H9 (cell line): ENCODE measurements at regions not wholly inside any gene's neighbourhood (a gene's known extent, or its start where the extent isn't known, plus 50 kb on each side); places are given as distances from the start of the nearest gene placed in this dataset.
"Not testable (repeated sequence)": the region's sequence is repeated elsewhere in the genome, so short reads cannot be mapped to it uniquely, and the experiment has no call there.

Source experiments
- DNase-seq: peaks from one replicate; pipeline ENCODE4 v3.0.0-alpha.2; 2017
- H2AFZ ChIP-seq: one replicate; pipeline ENCODE4 v1.6.1; 2013; ENCODE audit warnings: mild to moderate bottlenecking, low read length, control low read depth, moderate library complexity
- H2AK5ac ChIP-seq: 2 replicates; pipeline ENCODE4 v1.6.1; 2013; ENCODE audit warnings: low read length, control low read depth, mixed read lengths; ENCODE audit not compliant: insufficient read length
- H2BK120ac ChIP-seq: one replicate; pipeline ENCODE4 v1.6.1; 2013; ENCODE audit warnings: low read depth, mild to moderate bottlenecking, low read length, control low read depth, inconsistent platforms; ENCODE audit not compliant: poor library complexity, severe bottlenecking
- H2BK12ac ChIP-seq: 2 replicates; pipeline ENCODE4 v1.6.1; 2013; ENCODE audit warnings: low read length, control low read depth, mixed read lengths, low read depth; ENCODE audit not compliant: insufficient read length
- H2BK15ac ChIP-seq: 2 replicates; pipeline ENCODE4 v1.6.1; 2013; ENCODE audit warnings: low read depth, low read length, control low read depth
- H2BK20ac ChIP-seq: one replicate; pipeline ENCODE4 v1.6.1; 2013; ENCODE audit warnings: low read depth, mild to moderate bottlenecking, low read length, control low read depth, inconsistent platforms; ENCODE audit not compliant: poor library complexity, severe bottlenecking
- H2BK5ac ChIP-seq: 2 replicates; pipeline ENCODE4 v1.6.1; 2013; ENCODE audit warnings: low read length, control low read depth, mixed read lengths; ENCODE audit not compliant: insufficient read length
- H3K14ac ChIP-seq: 2 replicates; pipeline ENCODE4 v1.6.1; 2013; ENCODE audit warnings: low read length, control low read depth; ENCODE audit not compliant: insufficient read depth
- H3K18ac ChIP-seq: 2 replicates; pipeline ENCODE4 v1.6.1; 2013; ENCODE audit warnings: low read depth, mild to moderate bottlenecking, mixed read lengths, low read length, control low read depth; ENCODE audit not compliant: insufficient read length
- H3K23ac ChIP-seq: 2 replicates; pipeline ENCODE4 v1.6.1; 2013; ENCODE audit warnings: low read length, control low read depth, mixed read lengths, low read depth; ENCODE audit not compliant: insufficient read length
- H3K23me2 ChIP-seq: 2 replicates; pipeline ENCODE4 v1.6.1; 2013; ENCODE audit warnings: low read depth, mild to moderate bottlenecking, mixed read lengths, low read length, control low read depth; ENCODE audit not compliant: insufficient read length, poor library complexity, severe bottlenecking
- H3K27ac ChIP-seq: 2 replicates; pipeline ENCODE4 v1.5.1; 2013; ENCODE audit warnings: low read length, control low read depth, mixed read lengths, low read depth; ENCODE audit not compliant: insufficient read length
- H3K27me3 ChIP-seq: 2 replicates; pipeline ENCODE4 v1.6.1; 2013; ENCODE audit warnings: low read length, control low read depth, inconsistent platforms; ENCODE audit not compliant: insufficient read depth
- H3K4ac ChIP-seq: 2 replicates; pipeline ENCODE4 v1.6.1; 2013; ENCODE audit warnings: low read depth, mild to moderate bottlenecking, control low read depth, inconsistent platforms, low read length, moderate library complexity
- H3K4me1 ChIP-seq: 2 replicates; pipeline ENCODE4 v1.6.1; 2013; ENCODE audit warnings: low read length, control low read depth, inconsistent platforms; ENCODE audit not compliant: insufficient read depth
- H3K4me2 ChIP-seq: 2 replicates; pipeline ENCODE4 v1.6.1; 2013; ENCODE audit warnings: low read length, control low read depth, mixed read lengths; ENCODE audit not compliant: insufficient read length, insufficient read depth
- H3K56ac ChIP-seq: 2 replicates; pipeline ENCODE4 v1.6.1; 2013; ENCODE audit warnings: low read depth, mild to moderate bottlenecking, mixed read lengths, low read length, control low read depth; ENCODE audit not compliant: insufficient read length
- H3K79me1 ChIP-seq: 2 replicates; pipeline ENCODE4 v1.6.1; 2013; ENCODE audit warnings: low read depth, mild to moderate bottlenecking, moderate library complexity, low read length, control low read depth, inconsistent platforms; ENCODE audit not compliant: insufficient read depth, poor library complexity, severe bottlenecking
- H3K79me2 ChIP-seq: 2 replicates; pipeline ENCODE4 v1.6.1; 2013; ENCODE audit warnings: low read length, control low read depth, inconsistent platforms; ENCODE audit not compliant: insufficient read depth
- H3K9ac ChIP-seq: 2 replicates; pipeline ENCODE4 v1.6.1; 2013; ENCODE audit warnings: low read length, control low read depth, mixed read lengths; ENCODE audit not compliant: insufficient read length; ENCODE audit errors: extremely low read depth
- H3K9me3 ChIP-seq: one replicate; pipeline ENCODE4 v1.6.1; 2013; ENCODE audit warnings: low read depth, low read length, inconsistent platforms; ENCODE audit not compliant: control insufficient read depth
- H3T11ph ChIP-seq: one replicate; pipeline ENCODE4 v1.6.1; 2013; ENCODE audit warnings: mild to moderate bottlenecking, low read length, control low read depth, inconsistent platforms
- H4K20me1 ChIP-seq: one replicate; pipeline ENCODE4 v1.6.1; 2013; ENCODE audit not compliant: control insufficient read depth, insufficient read length, insufficient read depth
- H4K5ac ChIP-seq: 2 replicates; pipeline ENCODE4 v1.6.1; 2013; ENCODE audit warnings: low read depth, mild to moderate bottlenecking, mixed read lengths, low read length, control low read depth; ENCODE audit not compliant: insufficient read length
- H4K8ac ChIP-seq: replicated peaks from 2 replicates; pipeline ENCODE4 v1.6.1; 2013; ENCODE audit warnings: low read length, control low read depth, mixed read lengths, low read depth; ENCODE audit not compliant: insufficient read length
- H4K91ac ChIP-seq: 2 replicates; pipeline ENCODE4 v1.6.1; 2013; ENCODE audit warnings: low read depth, mild to moderate bottlenecking, moderate library complexity, mixed read lengths, low read length, control low read depth; ENCODE audit not compliant: insufficient read length
- H3K27ac Mint-ChIP-seq, 3 experiments: 2 replicates in 2 of 3; 3 replicates in 1 of 3; pipeline ENCODE4 v1.8.0; 2020 to 2021; ENCODE audit warnings: mixed read lengths in 3 of 3, mild to moderate bottlenecking in 1 of 3, moderate library complexity in 1 of 3
- H3K27me3 Mint-ChIP-seq: 2 replicates; pipeline ENCODE4 v1.8.0; 2021; ENCODE audit warnings: low read depth, mild to moderate bottlenecking, moderate library complexity, mixed read lengths
- H3K36me3 Mint-ChIP-seq, 3 experiments: 2 replicates in 2 of 3; 3 replicates in 1 of 3; pipeline ENCODE4 v1.8.0; 2020 to 2021; ENCODE audit warnings: low read depth in 3 of 3, mixed read lengths in 3 of 3; ENCODE audit not compliant: insufficient read depth in 1 of 3
- H3K4me1 Mint-ChIP-seq, 2 experiments: 2 replicates each; pipeline ENCODE4 v1.8.0; 2020; ENCODE audit warnings: mixed read lengths in 2 of 2
- H3K4me3 Mint-ChIP-seq, 2 experiments: 2 replicates in 1 of 2; 3 replicates in 1 of 2; pipeline ENCODE4 v1.8.0; 2020 to 2021; ENCODE audit warnings: mild to moderate bottlenecking in 2 of 2, mixed read lengths in 2 of 2, moderate library complexity in 1 of 2
- H3K9me3 Mint-ChIP-seq, 2 experiments: 2 replicates in 1 of 2; 3 replicates in 1 of 2; pipeline ENCODE4 v1.8.0; 2020; ENCODE audit warnings: mild to moderate bottlenecking in 2 of 2, mixed read lengths in 2 of 2, moderate library complexity in 1 of 2
- WGBS: extraction: QIAGEN DNeasy Blood & Tissue Kit; methylation state at CpG from one replicate; pipeline ENCODE4 v1.1.7; 2013; ENCODE audit warnings: missing lambda C conversion rate, low lambda C conversion rate, mixed read lengths; ENCODE audit not compliant: insufficient read length; ENCODE audit errors: extremely low coverage; 5-methylcytosine and 5-hydroxymethylcytosine counted together
- TF ChIP-seq, protein P1 (sequence below): fragments of 200-600 bp; sonication (generic); conservative IDR thresholded peaks from 3 replicates; pipeline ENCODE4 v1.8.0; 2021; ENCODE audit warnings: antibody characterized with exemption, mild to moderate bottlenecking

DNA sequence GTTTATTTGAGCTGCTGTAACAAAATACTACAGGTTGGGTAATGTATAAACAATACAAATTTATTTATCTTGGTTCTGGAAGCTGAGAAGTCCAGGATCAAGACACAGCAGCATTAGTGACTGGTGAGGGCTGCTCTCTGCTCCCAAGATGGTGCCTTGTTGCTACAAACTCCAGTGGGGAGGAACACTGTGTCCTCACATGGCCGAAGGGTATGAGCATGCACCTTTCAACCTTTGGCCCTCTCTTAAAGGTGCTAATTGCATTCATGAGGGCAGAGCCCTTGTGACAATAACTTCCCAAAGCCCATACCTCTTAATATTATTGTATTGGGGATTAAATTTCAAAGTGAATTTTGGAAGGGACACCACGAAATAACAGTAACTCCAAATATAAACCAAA, 55.3 kb upstream of the ATP1B1 start:
- TF ChIP-seq, protein P1, sequence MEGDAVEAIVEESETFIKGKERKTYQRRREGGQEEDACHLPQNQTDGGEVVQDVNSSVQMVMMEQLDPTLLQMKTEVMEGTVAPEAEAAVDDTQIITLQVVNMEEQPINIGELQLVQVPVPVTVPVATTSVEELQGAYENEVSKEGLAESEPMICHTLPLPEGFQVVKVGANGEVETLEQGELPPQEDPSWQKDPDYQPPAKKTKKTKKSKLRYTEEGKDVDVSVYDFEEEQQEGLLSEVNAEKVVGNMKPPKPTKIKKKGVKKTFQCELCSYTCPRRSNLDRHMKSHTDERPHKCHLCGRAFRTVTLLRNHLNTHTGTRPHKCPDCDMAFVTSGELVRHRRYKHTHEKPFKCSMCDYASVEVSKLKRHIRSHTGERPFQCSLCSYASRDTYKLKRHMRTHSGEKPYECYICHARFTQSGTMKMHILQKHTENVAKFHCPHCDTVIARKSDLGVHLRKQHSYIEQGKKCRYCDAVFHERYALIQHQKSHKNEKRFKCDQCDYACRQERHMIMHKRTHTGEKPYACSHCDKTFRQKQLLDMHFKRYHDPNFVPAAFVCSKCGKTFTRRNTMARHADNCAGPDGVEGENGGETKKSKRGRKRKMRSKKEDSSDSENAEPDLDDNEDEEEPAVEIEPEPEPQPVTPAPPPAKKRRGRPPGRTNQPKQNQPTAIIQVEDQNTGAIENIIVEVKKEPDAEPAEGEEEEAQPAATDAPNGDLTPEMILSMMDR, result no peak
- Histone ChIP-seq H2BK20ac (no peak overlapping the region), H4K8ac (no peak overlapping the region), H3K23me2 (no peaks in the 10 kb centered on the region), H2BK5ac (no peak overlapping the region), H3K27ac (no peak overlapping the region), H3K18ac (peak overlapping the region; percentile 28), H3K14ac (no peak overlapping the region), H3K23ac (no peak overlapping the region), H3K56ac (no peak overlapping the region), H4K5ac (no peak overlapping the region), H2BK12ac (no peak overlapping the region), H3K4me2 (no peak overlapping the region), H3K9ac (no peak overlapping the region), H3K27me3 (no peaks in the 10 kb centered on the region), H3K4ac (no peak overlapping the region), H3T11ph (no peak overlapping the region), H2AK5ac (no peak overlapping the region), H2BK120ac (no peak overlapping the region), H3K9me3 (no peaks in the 10 kb centered on the region), H4K91ac (no peak overlapping the region), H2BK15ac (no peak overlapping the region), H3K79me1 (no peaks in the 10 kb centered on the region), H3K4me1 (no peaks in the 10 kb centered on the region), H4K20me1 (no peaks in the 10 kb centered on the region), H2AFZ (no peak overlapping the region), H3K79me2 (no peaks in the 10 kb centered on the region)
- Mint-ChIP-seq H3K27me3 (no peaks in the 10 kb centered on the region), H3K36me3 (no peaks in the 10 kb centered on the region), H3K9me3 (no peaks in the 10 kb centered on the region), H3K4me3 (no peak overlapping the region), H3K4me1 (peaks cover 0 to 5% of the 10 kb centered on the region in 2 experiments; a peak in 3 of 4 replicates), H3K27ac (no peak overlapping the region)
- no CpG with 5 or more reads among the region's 2 CpGs for WGBS
- no peak for DNase-seq

DNA sequence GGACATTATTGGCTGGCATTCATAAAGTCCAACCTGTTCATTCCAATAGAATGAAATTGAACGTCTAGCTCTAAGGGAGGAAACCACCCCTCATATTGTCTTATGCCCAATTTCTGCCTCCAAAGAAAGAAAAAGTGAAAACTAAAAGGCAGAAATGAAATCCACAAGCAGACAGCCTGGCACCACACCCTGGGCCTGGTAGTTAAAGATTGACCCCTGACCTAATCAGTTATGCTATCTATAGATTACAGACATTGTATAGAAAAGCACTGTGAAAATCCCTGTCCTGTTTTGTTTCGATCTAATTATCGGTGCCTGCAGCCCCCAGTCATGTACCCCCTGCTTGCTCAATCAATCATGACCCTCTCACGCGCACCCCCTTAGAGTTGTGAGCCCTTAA, 54.3 kb upstream of the ATP1B1 start:
- not testable (repeated sequence) for H2BK120ac ChIP-seq, H3K27me3 Mint-ChIP-seq, H3K4me1 ChIP-seq, H2BK5ac ChIP-seq, H3K36me3 Mint-ChIP-seq, H2BK15ac ChIP-seq, H3K9me3 Mint-ChIP-seq, H2BK20ac ChIP-seq, H3K23me2 ChIP-seq, H3K27me3 ChIP-seq, H3K27ac ChIP-seq, H3K79me2 ChIP-seq, H4K8ac ChIP-seq, H3K79me1 ChIP-seq, H3K4me3 Mint-ChIP-seq, H2AFZ ChIP-seq, H3T11ph ChIP-seq, DNase-seq, H2AK5ac ChIP-seq, H3K4ac ChIP-seq, H3K56ac ChIP-seq, H4K5ac ChIP-seq, H3K9ac ChIP-seq, H3K23ac ChIP-seq, H3K9me3 ChIP-seq, H4K91ac ChIP-seq, H3K14ac ChIP-seq, H3K4me2 ChIP-seq, H2BK12ac ChIP-seq, H3K18ac ChIP-seq, H4K20me1 ChIP-seq, H3K27ac Mint-ChIP-seq
- no CpG with 5 or more reads among the region's 5 CpGs for WGBS
- peaks cover 10 to 14% of the 10 kb centered on the region in 2 experiments for H3K4me1 Mint-ChIP-seq
